ENCODE measurements at regions not wholly inside any gene's neighbourhood (a gene's known extent, or its start where the extent isn't known, plus 50 kb on each side); places are given as distances from the start of the nearest gene placed in this dataset.
"Not testable (repeated sequence)": the region's sequence is repeated elsewhere in the genome, so short reads cannot be mapped to it uniquely, and the experiment has no call there.

DNA sequence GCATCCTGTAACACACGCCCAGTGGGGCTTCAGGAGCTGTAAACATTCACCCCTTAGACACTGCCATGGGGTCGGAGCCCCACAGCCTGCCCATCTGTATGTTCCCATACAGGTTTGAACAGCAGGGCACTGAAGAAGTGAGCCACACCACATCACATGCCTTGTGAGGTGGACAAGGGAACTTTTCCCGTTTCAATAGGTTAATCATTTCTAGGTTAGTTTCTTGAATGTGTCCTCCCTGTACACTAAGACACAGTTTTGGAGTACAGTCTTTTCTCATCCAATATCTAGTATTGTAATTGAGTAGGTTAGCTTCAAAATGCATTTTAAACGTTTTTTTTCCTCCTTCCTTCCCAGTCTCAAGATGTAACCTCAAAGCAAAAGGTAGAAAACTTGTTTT lies 700.2 kb upstream of the PCDH20 start:
- Histone ChIP-seq H3K36me3 (no peaks in the 10 kb centered on the region), H3K4me3 (no peak overlapping the region), H3K27ac (no peak overlapping the region), H3K9me3 (no peaks in the 10 kb centered on the region), H3K4me1 (no peaks in the 10 kb centered on the region), H3K27me3 (no peaks in the 10 kb centered on the region)
- 79% methylated on average over 4 of the region's 4 CpGs for WGBS, 2 donors
- DNase-seq (ENCODE audit: low spot score in 2 of 2), result no peak
- TF ChIP-seq, protein P1, sequence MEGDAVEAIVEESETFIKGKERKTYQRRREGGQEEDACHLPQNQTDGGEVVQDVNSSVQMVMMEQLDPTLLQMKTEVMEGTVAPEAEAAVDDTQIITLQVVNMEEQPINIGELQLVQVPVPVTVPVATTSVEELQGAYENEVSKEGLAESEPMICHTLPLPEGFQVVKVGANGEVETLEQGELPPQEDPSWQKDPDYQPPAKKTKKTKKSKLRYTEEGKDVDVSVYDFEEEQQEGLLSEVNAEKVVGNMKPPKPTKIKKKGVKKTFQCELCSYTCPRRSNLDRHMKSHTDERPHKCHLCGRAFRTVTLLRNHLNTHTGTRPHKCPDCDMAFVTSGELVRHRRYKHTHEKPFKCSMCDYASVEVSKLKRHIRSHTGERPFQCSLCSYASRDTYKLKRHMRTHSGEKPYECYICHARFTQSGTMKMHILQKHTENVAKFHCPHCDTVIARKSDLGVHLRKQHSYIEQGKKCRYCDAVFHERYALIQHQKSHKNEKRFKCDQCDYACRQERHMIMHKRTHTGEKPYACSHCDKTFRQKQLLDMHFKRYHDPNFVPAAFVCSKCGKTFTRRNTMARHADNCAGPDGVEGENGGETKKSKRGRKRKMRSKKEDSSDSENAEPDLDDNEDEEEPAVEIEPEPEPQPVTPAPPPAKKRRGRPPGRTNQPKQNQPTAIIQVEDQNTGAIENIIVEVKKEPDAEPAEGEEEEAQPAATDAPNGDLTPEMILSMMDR (IDR thresholded peaks at IDR 0.05), result no peak
- TF ChIP-seq EP300 (IDR thresholded peaks at IDR 0.05) (no peak), POLR2A (IDR thresholded peaks at IDR 0.05) (no peak)

- Histone ChIP-seq H3K4me1 (no peaks in the 10 kb centered on the region), H3K4me3 (no peak overlapping the region), H3K27ac (no peak overlapping the region), H3K27me3 (no peaks in the 10 kb centered on the region), H3K36me3 (no peaks in the 10 kb centered on the region), H3K9me3 (no peaks in the 10 kb centered on the region)
- WGBS, 2 donors, result 64 to 70% methylated on average over 3 of the region's 3 CpGs
- TF ChIP-seq, protein P1 (IDR thresholded peaks at IDR 0.05), result no peak
- no peak for TF ChIP-seq POLR2A (IDR thresholded peaks at IDR 0.05)
- TF ChIP-seq EP300 (IDR thresholded peaks at IDR 0.05), result no peak
- DNase-seq (ENCODE audit: low spot score in 2 of 2), result no peak
These were observed 697.5 kb upstream of the PCDH20 start for GRCh38 chr13:62113179-62113578.

- H3K9me3 ChIP-seq, result no peaks in the 10 kb centered on the region
- H3K4me1 ChIP-seq, result no peaks in the 10 kb centered on the region
- 77 to 91% methylated on average over 4 of the region's 4 CpGs for WGBS, 2 donors
- no peak for DNase-seq (ENCODE audit: low spot score in 2 of 2)
- no peak overlapping the region for H3K4me3 ChIP-seq
- TF ChIP-seq POLR2A (IDR thresholded peaks at IDR 0.05), result no peak
- TF ChIP-seq, protein P1 (IDR thresholded peaks at IDR 0.05), result no peak
- no peak for TF ChIP-seq EP300 (IDR thresholded peaks at IDR 0.05)
- no peak overlapping the region for H3K27ac ChIP-seq
- H3K36me3 ChIP-seq, result no peaks in the 10 kb centered on the region
- H3K27me3 ChIP-seq, result no peaks in the 10 kb centered on the region
These were observed 694.4 kb upstream of the PCDH20 start for GRCh38 chr13:62110079-62110478.

GRCh38 chr13:62104136-62104535 lies 688.5 kb upstream of the PCDH20 start:
- H3K27ac ChIP-seq; H3K4me3 ChIP-seq; H3K36me3 ChIP-seq; H3K9me3 ChIP-seq; H3K4me1 ChIP-seq; DNase-seq (ENCODE audit: low spot score in 2 of 2); H3K27me3 ChIP-seq: not testable (repeated sequence)
- WGBS, 2 donors, result 79 to 89% methylated on average over 7 of the region's 7 CpGs

GRCh38 chr13:62096652-62097051 lies 681.0 kb upstream of the PCDH20 start:
- no peak for DNase-seq (ENCODE audit: low spot score in 2 of 2)
- Histone ChIP-seq H3K4me3 (no peak overlapping the region), H3K4me1 (no peaks in the 10 kb centered on the region), H3K27me3 (no peaks in the 10 kb centered on the region), H3K36me3 (no peaks in the 10 kb centered on the region), H3K27ac (no peak overlapping the region), H3K9me3 (no peaks in the 10 kb centered on the region)
- TF ChIP-seq, protein P1 (IDR thresholded peaks at IDR 0.05), result no peak
- no peak for TF ChIP-seq POLR2A (IDR thresholded peaks at IDR 0.05)
- TF ChIP-seq EP300 (IDR thresholded peaks at IDR 0.05), result no peak
- 89 to 94% methylated on average over 1 of the region's 1 CpG for WGBS, 2 donors

DNA sequence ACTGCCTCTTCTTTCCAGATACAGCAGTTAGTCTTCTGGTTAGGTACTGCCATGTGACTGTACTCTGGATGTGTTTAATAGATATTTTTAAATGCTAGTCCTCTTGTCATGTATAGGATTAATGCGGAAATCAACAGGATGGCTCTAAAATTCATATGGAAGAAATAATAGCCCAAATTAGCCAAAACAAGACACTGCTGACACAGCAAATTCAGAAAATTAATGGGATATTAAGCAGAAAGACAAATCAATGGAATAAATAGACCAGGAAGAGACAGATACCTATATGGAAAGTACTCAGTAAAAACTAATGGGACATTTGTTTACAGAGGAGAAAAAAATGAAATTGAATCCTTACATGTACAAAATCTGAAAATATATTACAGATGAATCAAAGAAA lies 679.3 kb upstream of the PCDH20 start:
- no peak overlapping the region for H3K27ac ChIP-seq
- TF ChIP-seq, protein P1 (IDR thresholded peaks at IDR 0.05), result no peak
- no peaks in the 10 kb centered on the region for H3K4me1 ChIP-seq
- no peaks in the 10 kb centered on the region for H3K27me3 ChIP-seq
- 88 to 90% methylated on average over 1 of the region's 1 CpG for WGBS, 2 donors
- H3K9me3 ChIP-seq, result no peaks in the 10 kb centered on the region
- H3K36me3 ChIP-seq, result no peaks in the 10 kb centered on the region
- DNase-seq (ENCODE audit: low spot score in 2 of 2), result no peak
- H3K4me3 ChIP-seq, result no peak overlapping the region
